HG03565 (cell line): ENCODE measurements at regions not wholly inside any gene's neighbourhood (a gene's known extent, or its start where the extent isn't known, plus 50 kb on each side); places are given as distances from the start of the nearest gene placed in this dataset.

Source experiments
- ATAC-seq: cut with Tn5 transposase; IDR thresholded peaks from one replicate; pipeline ENCODE4 v1.9.1; 2021; ENCODE audit warnings: mild to moderate bottlenecking, moderate library complexity; ENCODE audit not compliant: unreplicated experiment

DNA sequence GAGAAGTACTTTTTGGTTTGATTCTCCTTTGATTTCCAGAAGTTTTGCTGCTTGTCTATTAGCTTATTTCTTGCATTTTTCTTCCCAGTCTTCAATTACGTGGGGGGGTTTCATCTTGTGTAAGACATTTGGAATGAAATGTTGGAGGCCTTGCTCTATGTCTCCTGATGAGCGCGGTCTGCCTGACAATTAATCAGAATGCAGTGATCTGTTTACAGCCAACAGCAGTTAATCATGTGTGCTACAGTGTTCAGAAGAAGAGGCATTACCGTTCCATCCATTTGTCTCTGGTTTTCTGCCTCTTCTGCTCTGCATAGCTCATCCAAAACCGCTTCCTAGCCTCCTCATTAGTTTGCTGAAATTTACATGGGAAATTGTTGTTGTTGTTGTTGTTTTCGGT, 134.4 kb upstream of the ST6GAL2 start:
- no peak for ATAC-seq

DNA sequence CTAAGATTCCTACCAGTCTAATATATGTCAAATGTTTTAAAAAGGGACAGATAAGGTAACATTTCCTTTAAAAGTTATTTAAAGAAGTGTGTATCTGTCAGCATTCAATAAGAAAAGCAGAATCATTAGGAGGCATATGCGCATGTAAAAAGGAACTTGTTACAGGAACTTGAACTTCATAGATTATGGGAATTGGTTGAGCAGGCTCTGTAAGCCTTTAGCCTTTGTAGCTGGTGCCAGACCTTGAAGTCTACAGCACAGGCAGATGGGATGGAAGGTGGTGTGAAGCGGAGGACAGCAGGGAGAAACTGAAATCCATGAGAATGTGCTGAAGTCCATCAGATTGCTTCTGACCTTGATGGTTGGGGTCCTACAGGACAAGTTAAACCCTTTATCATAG, 138.3 kb upstream of the ST6GAL2 start:
- ATAC-seq: no peak

DNA sequence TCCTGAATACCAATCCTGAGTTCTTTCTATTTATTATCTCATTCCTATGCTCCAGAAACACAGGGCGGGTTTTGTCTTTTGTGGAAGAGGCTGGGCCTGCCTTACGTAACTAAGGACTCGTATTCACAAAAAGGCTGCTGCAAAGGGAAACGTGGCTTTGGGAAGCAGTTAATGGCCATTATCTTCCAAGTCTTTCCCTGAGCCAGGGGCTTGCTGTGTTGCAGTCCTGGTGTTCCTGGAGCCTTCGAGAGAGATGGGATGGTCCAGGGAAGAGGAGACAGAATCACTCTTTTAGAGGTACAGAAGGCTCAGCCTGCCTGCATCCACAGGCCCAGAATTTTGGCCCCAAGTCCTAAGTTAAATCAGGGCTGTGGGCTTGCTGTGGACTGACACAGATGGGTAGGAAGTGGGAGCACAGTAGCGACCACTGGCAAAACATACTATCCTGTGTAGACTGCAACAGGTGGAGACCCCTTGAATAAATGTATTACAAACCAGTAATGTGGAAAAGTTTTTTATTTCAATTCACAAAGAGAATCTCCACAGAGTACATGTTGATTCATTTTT, 139.4 kb upstream of the ST6GAL2 start:
- no peak for ATAC-seq

- ATAC-seq: no peak
Observed at GRCh38 chr2:107025869-107026380, 140.0 kb upstream of the ST6GAL2 start.

DNA sequence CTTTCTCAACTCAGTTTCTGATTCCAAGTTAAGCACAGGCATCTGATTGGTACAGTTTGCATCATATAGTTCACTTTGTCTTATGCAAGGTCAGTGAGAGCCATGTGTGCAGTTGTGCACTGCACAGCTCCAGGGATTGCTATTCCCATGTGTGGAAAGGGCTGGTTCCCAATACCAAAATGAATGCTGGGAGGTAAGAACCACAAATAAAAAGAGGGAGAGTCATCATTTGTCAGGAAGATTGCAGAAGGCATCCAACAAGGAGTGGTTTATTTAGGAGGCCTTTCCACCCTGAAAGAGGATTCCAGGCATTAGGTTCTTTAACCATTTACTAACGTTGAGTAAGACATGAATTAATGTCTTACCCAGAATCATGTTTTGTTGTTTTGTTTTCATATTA, 141.2 kb upstream of the ST6GAL2 start:
- no peak for ATAC-seq

DNA sequence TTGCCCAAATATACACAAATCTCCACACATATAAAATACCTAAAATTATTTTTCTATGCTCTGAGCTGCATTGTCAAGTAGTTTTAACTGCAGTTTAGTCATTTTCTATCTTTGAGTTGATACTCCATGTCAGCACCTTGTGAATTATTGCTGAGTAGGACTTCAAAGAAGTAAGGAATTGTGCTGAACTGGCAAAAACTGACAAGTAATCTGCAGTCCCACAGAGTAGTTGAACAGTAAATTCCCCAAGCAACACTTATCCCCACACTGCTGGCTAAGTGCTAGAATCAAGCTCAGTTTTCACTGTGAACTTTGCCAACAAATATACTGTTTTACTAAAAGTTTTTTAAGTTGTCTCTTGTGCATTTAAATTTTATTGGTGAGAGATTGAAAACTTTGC, 141.8 kb upstream of the ST6GAL2 start:
- ATAC-seq: no peak

- ATAC-seq: no peak
Observed at GRCh38 chr2:107028661-107029060, 142.7 kb upstream of the ST6GAL2 start.

- no peak for ATAC-seq
Observed at GRCh38 chr2:107036293-107036692, 150.3 kb upstream of the ST6GAL2 start.

DNA sequence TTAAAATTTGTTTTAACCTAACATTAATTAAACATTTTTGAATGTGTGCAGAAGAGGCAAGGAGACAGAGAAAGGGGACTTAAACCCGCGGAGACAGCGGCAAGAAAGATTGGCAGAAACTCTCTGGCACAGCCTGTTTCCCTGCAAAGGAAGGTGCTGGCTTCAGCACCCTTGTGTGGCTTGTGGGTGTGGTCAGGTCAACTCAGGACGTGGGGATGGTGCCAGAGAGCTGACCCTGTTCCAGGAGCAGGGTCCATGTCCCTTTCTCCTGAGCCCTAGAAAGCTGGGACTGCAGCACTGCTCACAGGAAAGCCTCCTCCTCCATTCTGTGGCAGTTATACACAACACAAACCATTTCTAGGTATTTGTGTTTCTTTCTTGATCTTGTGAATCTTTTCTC, 176.2 kb upstream of the ST6GAL2 start:
- no peak for ATAC-seq

GRCh38 chr2:107062599-107063220, 176.7 kb upstream of the ST6GAL2 start:
- ATAC-seq: no peak

- ATAC-seq: no peak
Observed at GRCh38 chr2:107063228-107063627, 177.3 kb upstream of the ST6GAL2 start.

DNA sequence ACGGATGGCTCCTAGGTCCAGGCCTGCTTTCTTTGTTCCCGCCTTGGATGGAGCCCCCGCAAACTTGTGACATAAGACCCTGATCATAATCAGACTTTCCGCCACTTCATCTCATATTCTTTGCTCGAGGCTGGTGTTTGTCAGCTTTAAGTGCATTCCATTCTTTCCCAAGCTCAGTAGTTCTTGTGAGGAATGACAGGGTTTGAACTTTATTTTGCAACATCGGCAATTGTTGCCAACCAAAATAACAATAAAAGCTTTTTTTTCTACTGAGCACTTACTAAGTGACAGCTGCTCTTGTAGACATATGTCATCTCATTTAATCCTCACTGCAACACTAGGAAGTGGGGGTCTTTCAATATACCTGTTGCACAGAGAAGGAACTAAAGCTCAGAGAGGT, 178.8 kb upstream of the ST6GAL2 start:
- no peak for ATAC-seq

DNA sequence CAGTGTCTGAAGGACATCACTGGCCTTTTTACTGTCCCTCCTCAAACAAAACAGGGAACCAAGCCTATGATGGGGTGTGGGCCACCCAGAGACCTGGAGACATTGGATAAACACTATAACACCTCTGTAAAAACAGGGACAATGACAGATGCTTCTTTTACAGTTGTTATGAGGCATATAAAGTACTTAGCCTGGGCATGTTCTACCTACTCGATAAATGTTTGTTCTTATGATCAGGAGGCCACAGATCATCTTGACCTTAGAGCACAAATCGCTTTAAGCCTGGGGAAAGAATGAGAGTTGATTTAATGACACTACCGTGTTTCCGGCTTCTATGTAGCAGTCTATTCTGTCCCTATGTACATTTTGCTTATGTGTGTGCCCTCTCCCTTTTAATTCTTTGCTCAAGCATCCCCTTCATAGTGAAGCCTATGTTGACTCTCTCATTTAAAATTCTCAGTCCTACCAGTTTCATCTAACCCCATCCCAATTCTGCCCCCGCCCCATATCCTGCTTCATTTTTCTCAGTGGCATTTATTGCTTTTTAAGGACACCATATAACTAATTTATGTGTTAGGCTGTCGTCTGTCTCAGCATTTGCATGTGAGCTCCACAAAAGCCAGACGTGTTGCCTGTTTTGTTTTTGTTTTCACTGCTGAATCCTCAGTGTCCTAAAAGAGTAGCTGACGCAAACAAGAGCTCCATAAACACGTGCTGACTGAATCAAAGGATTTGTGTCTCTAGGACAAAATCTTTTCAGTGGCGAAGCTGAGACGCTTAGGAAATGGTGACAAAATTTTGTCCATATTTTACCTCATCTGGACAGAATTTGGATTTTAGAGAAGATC, 182.3 kb upstream of the ST6GAL2 start:
- no peak for ATAC-seq

DNA sequence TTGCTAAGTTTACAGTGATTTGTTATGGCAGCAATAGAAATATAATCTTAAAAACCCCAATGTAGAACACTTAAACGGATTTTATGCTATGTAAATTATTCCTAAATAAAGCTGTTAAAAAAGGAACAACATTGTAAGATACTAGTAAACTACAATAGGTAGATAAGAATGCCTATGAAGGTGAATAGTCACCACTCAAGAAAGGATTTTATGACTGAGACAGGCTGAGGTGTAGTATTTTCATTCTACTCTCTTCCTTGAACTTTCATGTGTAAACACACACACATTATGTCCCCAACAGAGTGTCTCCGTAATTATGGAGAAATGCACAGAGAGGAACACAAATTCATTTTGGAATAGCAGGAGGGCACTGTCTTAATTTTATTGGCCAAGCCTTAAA, 183.9 kb upstream of the ST6GAL2 start:
- ATAC-seq: no peak

- no peak for ATAC-seq
Observed at GRCh38 chr2:107072150-107072940, 186.4 kb upstream of the ST6GAL2 start.

DNA sequence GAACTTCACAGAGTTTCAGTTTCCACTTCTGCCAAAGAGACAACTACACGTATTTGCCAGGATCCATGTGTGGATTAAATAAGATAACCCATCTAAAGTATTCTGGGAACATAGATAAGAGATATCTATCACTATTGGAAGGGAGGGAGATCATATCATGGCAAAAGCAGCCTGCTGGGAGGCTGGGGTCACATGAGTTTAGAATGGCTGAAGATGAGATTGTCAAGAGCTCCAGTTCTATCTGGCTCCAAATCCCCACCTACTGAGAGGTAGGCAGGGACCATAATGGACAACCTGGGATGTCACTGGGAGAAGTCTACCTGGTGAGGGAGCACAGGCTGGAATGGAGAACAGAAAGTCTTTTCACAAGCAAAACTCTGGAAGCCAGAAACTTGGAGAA, 192.6 kb upstream of the ST6GAL2 start:
- ATAC-seq: no peak

DNA sequence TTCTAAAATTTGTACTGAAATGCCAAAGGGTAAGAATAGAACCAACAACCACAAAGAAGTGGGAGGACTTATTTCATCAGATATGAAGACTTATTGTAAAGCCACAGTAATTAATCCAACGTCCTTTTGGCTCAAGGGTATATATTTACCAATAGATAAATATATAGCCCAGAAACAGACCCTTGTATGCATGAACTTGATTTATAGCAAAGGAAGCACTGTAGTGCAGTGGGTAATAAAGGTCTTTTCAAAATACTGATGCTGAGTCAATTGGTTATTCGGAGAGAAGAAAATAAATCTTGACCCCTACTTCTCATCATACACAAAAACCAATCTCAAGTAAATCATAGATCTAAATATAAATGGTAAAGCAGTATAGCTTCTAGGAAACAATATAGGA, 200.5 kb upstream of the ST6GAL2 start:
- ATAC-seq: no peak

- no peak for ATAC-seq
Observed at GRCh38 chr2:107088156-107088555, 202.2 kb upstream of the ST6GAL2 start.

GRCh38 chr2:107091163-107091864, 205.3 kb upstream of the ST6GAL2 start:
- no peak for ATAC-seq

DNA sequence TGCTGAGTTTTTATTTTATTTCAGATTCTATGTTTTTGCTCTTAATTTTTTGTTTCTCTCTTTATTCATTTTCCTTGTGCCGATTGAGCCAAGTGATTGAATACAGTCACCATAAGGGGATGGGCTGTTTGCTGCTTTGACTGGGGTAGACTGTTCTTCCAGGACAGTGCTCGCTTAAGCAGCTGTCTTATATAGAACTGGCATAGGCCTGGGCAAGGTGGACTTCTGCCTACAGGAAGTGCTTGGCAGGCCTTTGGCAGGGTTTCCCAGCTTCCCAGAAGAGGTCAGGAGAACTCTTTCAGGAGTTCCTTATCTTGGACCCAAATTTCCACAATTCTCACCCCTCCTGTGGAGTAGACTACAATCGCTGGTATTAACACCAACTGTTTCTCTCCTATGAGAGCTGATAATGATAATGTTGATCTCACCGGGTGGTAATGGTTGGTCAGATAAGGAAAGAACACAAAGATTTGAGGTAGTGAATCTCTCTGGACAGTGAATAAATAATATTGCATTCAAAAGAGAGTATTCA, 207.5 kb upstream of the ST6GAL2 start:
- no peak for ATAC-seq
